OCI-LY7 (cell line): ENCODE measurements at regions not wholly inside any gene's neighbourhood (a gene's known extent, or its start where the extent isn't known, plus 50 kb on each side); places are given as distances from the start of the nearest gene placed in this dataset.

ENCODE experiments used
- BruUV-seq: library from RNA; stranded (reverse); fragments of 400-500 nt; replicated peaks from 2 replicates; lab custom pipeline; 2021; lab: Mats Ljungman, UMichigan
- CTCF ChIA-PET: fragments of 300-600 bp; sonication (Branson Sonifier 250); formaldehyde crosslinking; loops from one replicate; lab custom pipeline; 2022; ENCODE audit warnings: antibody characterized with exemption; ENCODE audit not compliant: unreplicated experiment; lab: Charles Lee
- POLR2A ChIA-PET: fragments of 300-600 bp; sonication (Branson Sonifier 250); formaldehyde crosslinking; loops from one replicate; lab custom pipeline; 2022; ENCODE audit warnings: antibody characterized with exemption; lab: Charles Lee
- DNase-seq: peaks from one replicate; pipeline ENCODE4 v3.0.0-alpha.2; 2015; ENCODE audit warnings: low spot score
- H2AFZ ChIP-seq: fragments of 200-600 bp; sonication (generic), shearing (Covaris generic); 2 replicates; pipeline ENCODE4 v1.6.1; 2014; ENCODE audit warnings: mild to moderate bottlenecking, antibody characterized with exemption, low read length, moderate library complexity
- H3K27ac ChIP-seq: fragments of 200-600 bp; sonication (generic); 2 replicates; pipeline ENCODE4 v1.5.1; 2014; ENCODE audit warnings: mixed run types, low read depth, mild to moderate bottlenecking, moderate library complexity, low read length, inconsistent platforms; ENCODE audit not compliant: poor library complexity, severe bottlenecking
- H3K36me3 ChIP-seq: fragments of 200-600 bp; sonication (generic); 2 replicates; pipeline ENCODE4 v1.6.1; 2014; ENCODE audit warnings: mild to moderate bottlenecking, antibody characterized with exemption, low read length, moderate library complexity, mixed read lengths; ENCODE audit not compliant: insufficient read depth
- H3K4me1 ChIP-seq: fragments of 200-600 bp; sonication (generic); 2 replicates; pipeline ENCODE4 v1.5.1; 2014; ENCODE audit warnings: mild to moderate bottlenecking, low read length; ENCODE audit not compliant: insufficient read depth, poor library complexity, severe bottlenecking
- H3K4me2 ChIP-seq: fragments of 200-600 bp; sonication (generic); 2 replicates; pipeline ENCODE4 v1.6.1; 2014; ENCODE audit warnings: mild to moderate bottlenecking, low read length
- H3K4me3 ChIP-seq: fragments of 200-600 bp; sonication (generic); 2 replicates; pipeline ENCODE4 v1.5.1; 2014; ENCODE audit warnings: mild to moderate bottlenecking, low read depth, low read length; ENCODE audit not compliant: poor library complexity, severe bottlenecking
- H3K79me2 ChIP-seq: fragments of 200-600 bp; sonication (generic); 2 replicates; pipeline ENCODE4 v1.6.1; 2016; ENCODE audit warnings: low read depth, mild to moderate bottlenecking, low read length, moderate library complexity, mixed read lengths; ENCODE audit not compliant: insufficient read depth
- H3K9me2 ChIP-seq: fragments of 200-600 bp; sonication (generic); 2 replicates; pipeline ENCODE4 v1.6.1; 2016; ENCODE audit warnings: mild to moderate bottlenecking, low read length, mixed read lengths; ENCODE audit not compliant: insufficient read depth
- H3K9me3 ChIP-seq: fragments of 200-600 bp; sonication (generic); 2 replicates; pipeline ENCODE4 v1.6.1; 2014; ENCODE audit warnings: mild to moderate bottlenecking, mixed run types, low read length, mixed read lengths
- H4K20me1 ChIP-seq: fragments of 200-600 bp; sonication (generic); 2 replicates; pipeline ENCODE4 v1.6.1; 2014; ENCODE audit warnings: mild to moderate bottlenecking, antibody characterized with exemption, low read length, moderate library complexity, mixed read lengths; ENCODE audit not compliant: insufficient read depth
- CTCF ChIP-seq: fragments of 200-600 bp; sonication (generic); conservative IDR thresholded peaks from 2 replicates; pipeline ENCODE4 v1.5.1; 2014; ENCODE audit warnings: mild to moderate bottlenecking, antibody characterized with exemption, low read length, moderate library complexity, mixed read lengths
- EZH2phosphoT487 ChIP-seq: fragments of 200-600 bp; sonication (generic); IDR thresholded peaks from 2 replicates; pipeline ENCODE4 v1.6.1; 2018; ENCODE audit warnings: low read depth, borderline replicate concordance, mild to moderate bottlenecking, mixed run types, antibody characterized with exemption, low read length, moderate library complexity, mixed read lengths
- intact Hi-C: fragments of 100-400 bp; cut with micrococcal nuclease; formaldehyde crosslinking; loops from one replicate; pipeline ENCODE4 v1.10.0; 2022; ENCODE audit not compliant: unreplicated experiment

- POLR2A ChIA-PET: interaction anchor here (0.6 kb wide), 1 partner anchor 8 kb away, joined by 3 read pairs; no protein-coding TSS in a partner anchor
- no peak overlapping the region for H3K4me2 ChIP-seq
Measured at GRCh38 chr16:48963901-48964615, 317.6 kb downstream of the CBLN1 start.

GRCh38 chr16:48963306-48963705 is 318.3 kb downstream of the CBLN1 start:
- no peak overlapping the region for H3K4me3 ChIP-seq
- no peaks in the 10 kb centered on the region for H3K9me3 ChIP-seq
- H4K20me1 ChIP-seq: no peaks in the 10 kb centered on the region
- no TSS peak for BruUV-seq
- no peak overlapping the region for H3K27ac ChIP-seq
- intact Hi-C loops: no loop called here
- no peak overlapping the region for H3K4me2 ChIP-seq
- H3K4me1 ChIP-seq: no peaks in the 10 kb centered on the region
- H3K9me2 ChIP-seq: no peaks in the 10 kb centered on the region
- no peak overlapping the region for H2AFZ ChIP-seq
- TF ChIP-seq CTCF: no peak
- no peak for TF ChIP-seq EZH2phosphoT487
- H3K36me3 ChIP-seq: no peaks in the 10 kb centered on the region
- no peak for DNase-seq
- POLR2A ChIA-PET: interaction anchor here (0.5 kb wide), 1 partner anchor 1205 kb away, joined by 3 read pairs; no protein-coding TSS in a partner anchor
- no peaks in the 10 kb centered on the region for H3K79me2 ChIP-seq
- CTCF ChIA-PET: no interaction called here

More at GRCh38 chr16:48963901-48964615, 317.6 kb downstream of the CBLN1 start:
- Histone ChIP-seq H3K79me2 (no peaks in the 10 kb centered on the region), H3K4me1 (no peaks in the 10 kb centered on the region), H3K36me3 (no peaks in the 10 kb centered on the region), H3K9me3 (no peaks in the 10 kb centered on the region), H3K9me2 (no peaks in the 10 kb centered on the region), H2AFZ (no peak overlapping the region), H4K20me1 (no peaks in the 10 kb centered on the region), H3K4me3 (no peak overlapping the region), H3K27ac (no peak overlapping the region)
- intact Hi-C loops: no loop called here
- no TSS peak for BruUV-seq
- DNase-seq: no peak
- CTCF ChIA-PET: no interaction called here
- no peak for TF ChIP-seq EZH2phosphoT487

GRCh38 chr16:48961546-48961945 is 320.1 kb downstream of the CBLN1 start:
- H3K9me2 ChIP-seq: no peaks in the 10 kb centered on the region
- ChIA-PET CTCF (no interaction called here), POLR2A (no interaction called here)
- no peak overlapping the region for H2AFZ ChIP-seq
- no peaks in the 10 kb centered on the region for H3K9me3 ChIP-seq
- H3K4me1 ChIP-seq: no peaks in the 10 kb centered on the region
- no peaks in the 10 kb centered on the region for H4K20me1 ChIP-seq
- TF ChIP-seq CTCF (no peak), EZH2phosphoT487 (no peak)
- no peaks in the 10 kb centered on the region for H3K36me3 ChIP-seq
- no peak overlapping the region for H3K27ac ChIP-seq
- no peak overlapping the region for H3K4me3 ChIP-seq
- intact Hi-C loops: no loop called here
- H3K79me2 ChIP-seq: no peaks in the 10 kb centered on the region
- DNase-seq: no peak
- no TSS peak for BruUV-seq
- no peak overlapping the region for H3K4me2 ChIP-seq
